GM10266 (cell line): ENCODE measurements at regions not wholly inside any gene's neighbourhood (a gene's known extent, or its start where the extent isn't known, plus 50 kb on each side); places are given as distances from the start of the nearest gene placed in this dataset.

Experiments
- DNase-seq: peaks from one replicate; pipeline ENCODE4 v3.0.0; 2012; ENCODE audit errors: extremely low spot score
- TF ChIP-seq, protein P1 (sequence below): IDR thresholded peaks from 2 replicates; pipeline ENCODE4 v1.5.1; 2012; ENCODE audit warnings: mild to moderate bottlenecking, low read depth; ENCODE audit not compliant: control insufficient read depth, insufficient read depth; ENCODE audit errors: missing control alignments

DNA sequence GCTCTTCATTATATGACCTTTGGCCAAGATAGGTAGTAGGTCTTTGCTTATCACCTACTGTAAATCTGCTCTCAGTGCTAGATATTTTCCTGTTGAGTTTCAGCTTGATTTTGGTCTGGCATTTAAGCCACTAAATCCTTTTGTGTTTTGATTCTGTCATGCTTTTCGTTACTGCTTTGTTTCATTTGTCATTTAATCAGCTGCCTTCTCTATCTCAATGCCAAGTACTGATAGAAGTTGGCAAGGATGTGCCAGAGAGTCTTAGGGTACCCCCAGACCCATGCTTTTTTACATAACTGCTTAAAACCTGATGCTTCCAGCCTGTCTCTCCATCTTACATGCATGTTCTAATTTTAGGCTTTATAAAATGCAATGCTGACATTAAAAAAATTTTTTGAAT is 300.1 kb upstream of the SASH1 start:
- no peak for DNase-seq
- TF ChIP-seq, protein P1, sequence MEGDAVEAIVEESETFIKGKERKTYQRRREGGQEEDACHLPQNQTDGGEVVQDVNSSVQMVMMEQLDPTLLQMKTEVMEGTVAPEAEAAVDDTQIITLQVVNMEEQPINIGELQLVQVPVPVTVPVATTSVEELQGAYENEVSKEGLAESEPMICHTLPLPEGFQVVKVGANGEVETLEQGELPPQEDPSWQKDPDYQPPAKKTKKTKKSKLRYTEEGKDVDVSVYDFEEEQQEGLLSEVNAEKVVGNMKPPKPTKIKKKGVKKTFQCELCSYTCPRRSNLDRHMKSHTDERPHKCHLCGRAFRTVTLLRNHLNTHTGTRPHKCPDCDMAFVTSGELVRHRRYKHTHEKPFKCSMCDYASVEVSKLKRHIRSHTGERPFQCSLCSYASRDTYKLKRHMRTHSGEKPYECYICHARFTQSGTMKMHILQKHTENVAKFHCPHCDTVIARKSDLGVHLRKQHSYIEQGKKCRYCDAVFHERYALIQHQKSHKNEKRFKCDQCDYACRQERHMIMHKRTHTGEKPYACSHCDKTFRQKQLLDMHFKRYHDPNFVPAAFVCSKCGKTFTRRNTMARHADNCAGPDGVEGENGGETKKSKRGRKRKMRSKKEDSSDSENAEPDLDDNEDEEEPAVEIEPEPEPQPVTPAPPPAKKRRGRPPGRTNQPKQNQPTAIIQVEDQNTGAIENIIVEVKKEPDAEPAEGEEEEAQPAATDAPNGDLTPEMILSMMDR: no peak

DNA sequence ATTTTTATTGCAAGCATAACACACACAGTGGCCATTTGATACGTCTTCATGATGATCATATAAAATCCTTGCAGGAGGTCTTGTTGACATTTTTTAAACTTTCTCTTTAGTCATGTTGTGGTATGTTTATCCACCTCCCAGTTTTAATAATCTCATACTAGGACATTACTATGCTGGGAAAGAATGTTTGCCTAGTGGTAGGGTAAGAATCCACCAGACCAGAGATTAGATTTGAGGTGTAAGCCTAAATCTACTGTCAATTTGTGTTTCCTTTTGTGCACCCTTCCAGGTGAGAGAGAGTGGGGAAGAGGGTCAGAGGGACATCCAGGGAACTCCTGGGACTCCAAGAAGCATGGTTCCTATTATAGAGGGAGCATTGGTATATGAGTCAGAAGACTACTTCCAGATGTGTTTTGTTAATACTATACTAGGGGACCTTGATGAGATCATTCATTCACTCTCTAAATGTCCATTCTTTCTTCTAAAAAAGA is 298.3 kb upstream of the SASH1 start:
- no peak for DNase-seq
- TF ChIP-seq, protein P1: no peak

DNA sequence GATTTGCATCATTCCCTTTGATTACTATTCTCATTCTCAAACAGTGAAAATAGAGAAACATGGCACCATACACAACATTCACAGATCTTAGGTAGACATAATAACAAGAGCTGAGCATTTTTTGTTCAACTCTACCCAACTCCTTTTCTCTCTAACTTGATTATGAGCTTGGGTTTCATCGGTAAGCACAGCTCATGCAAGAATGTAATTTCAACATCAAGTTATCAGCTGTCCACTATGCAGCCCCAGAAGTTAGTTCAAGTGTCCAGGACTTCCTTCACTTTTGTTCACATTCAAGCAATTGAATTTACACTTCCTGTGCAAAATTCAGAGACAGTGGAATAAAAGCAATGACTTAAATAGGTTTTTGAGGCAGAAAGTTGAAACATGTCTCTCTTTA is 297.7 kb upstream of the SASH1 start:
- TF ChIP-seq, protein P1: no peak
- no peak for DNase-seq

DNA sequence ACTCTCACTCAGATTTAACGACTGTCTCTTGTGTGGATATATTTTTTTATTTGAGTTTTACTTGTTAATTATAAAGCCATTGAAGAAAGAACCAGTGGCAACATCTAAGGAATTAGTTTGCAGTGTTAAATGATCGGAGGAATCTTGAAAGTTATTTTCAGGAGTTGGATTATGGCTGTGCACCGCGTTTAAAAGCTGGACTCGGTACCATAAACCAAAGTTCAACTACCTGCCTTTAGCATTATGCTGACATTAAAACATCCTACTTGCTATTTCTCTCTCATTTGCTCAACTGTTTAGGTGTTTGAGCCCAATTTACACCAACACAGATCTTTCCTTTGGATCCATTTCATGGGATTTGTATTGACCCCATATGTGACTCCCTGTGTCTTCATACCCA is 289.4 kb upstream of the SASH1 start:
- no peak for DNase-seq

DNA sequence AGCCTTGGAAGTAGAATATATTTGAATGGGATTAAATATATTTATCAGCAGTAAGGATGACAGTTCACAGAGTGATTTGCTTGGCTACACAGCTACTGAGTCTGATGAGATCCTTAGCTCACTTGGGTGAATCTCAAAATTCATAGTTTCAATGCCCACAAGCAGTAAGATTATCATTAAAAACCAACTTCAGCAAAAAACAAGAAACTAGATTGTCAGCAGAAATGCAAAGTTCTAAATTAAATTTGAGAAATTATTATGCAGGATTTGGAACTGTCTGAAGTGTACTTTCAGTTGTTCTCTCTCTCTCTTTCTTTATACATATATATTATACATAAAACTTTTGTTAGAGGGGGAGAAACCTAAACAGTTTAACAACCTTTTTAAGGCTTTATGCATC is 288.8 kb upstream of the SASH1 start:
- TF ChIP-seq, protein P1: no peak
- DNase-seq: no peak

More for the DNA sequence above, 289.4 kb upstream of the SASH1 start:
- TF ChIP-seq, protein P1: no peak

DNA sequence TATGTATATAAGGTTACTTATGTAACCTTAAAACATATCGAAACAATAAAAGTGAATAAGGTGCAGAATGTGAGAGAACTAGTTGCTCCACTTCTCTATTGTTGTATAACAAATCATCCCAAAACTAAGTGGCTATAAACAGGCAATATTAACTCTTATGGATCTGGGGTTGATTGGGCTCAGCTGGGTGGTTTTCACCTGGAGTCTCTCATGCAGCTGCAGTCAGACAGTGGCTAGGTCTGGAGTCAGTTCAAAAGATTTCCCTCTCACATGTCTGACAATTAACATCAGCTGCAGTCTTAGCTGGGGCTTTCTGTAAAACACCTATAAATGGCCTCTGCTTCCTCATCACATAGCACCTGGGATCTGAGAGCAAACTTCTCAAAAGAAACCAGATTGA is 288.4 kb upstream of the SASH1 start:
- DNase-seq: no peak
- TF ChIP-seq, protein P1: no peak

DNA sequence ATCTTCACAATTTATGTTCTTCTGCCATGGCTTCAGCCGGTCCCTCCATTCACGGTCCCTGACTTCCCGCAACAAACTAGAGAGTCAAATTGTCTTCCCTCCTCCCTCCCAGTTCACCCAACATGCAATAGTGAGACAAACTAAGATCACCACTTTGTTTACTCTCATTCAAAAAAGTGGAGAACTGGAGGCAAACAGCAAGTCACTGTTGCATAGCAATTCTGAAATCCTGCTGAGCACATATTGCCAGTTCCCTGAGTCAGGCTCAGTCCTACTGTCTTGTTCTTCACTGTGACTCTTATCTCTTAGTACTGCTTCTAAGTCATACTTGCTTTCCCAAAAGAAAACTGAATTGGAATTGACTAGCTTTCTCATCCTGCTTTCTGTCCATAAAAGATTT is 287.2 kb upstream of the SASH1 start:
- TF ChIP-seq, protein P1: no peak
- DNase-seq: no peak

DNA sequence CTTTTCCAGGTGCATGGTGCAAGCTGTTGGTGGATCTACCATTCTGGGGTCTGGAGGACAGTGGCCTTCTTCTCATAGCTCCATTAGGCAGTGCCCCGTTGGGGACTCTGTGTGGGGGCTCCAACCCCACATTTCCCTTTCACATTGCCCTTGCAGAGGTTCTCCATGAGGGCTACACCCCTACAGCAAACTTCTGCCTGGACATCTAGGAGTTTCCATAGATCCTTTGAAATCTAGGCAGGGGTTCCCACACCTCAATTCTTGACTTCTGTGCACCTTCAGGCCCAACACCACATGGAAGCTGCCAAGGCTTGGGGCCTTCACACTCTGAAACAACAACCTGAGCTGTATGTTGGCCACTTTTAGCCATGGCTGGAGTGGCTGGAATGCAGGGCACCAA is 282.8 kb upstream of the SASH1 start:
- no peak for DNase-seq
- TF ChIP-seq, protein P1: no peak
